ENCODE measurements at regions not wholly inside any gene's neighbourhood (a gene's known extent, or its start where the extent isn't known, plus 50 kb on each side); places are given as distances from the start of the nearest gene placed in this dataset.
A peak's percentile ranks its signal among the peaks of the same experiment; 100 is the strongest.

- H3K27me3 ChIP-seq (replicated peaks) = no peaks in the 10 kb centered on the region
- H3K36me3 ChIP-seq (replicated peaks) = no peaks in the 10 kb centered on the region
- no peak for DNase-seq
- TF ChIP-seq CTCF (IDR thresholded peaks at IDR 0.05; ENCODE audit: low read depth, low read length, missing control alignments) = no peak
- H3K27ac ChIP-seq = no peak overlapping the region
- in situ Hi-C loops (cut with HindIII; ENCODE audit: low pct_ligation_motif_present, low sequenced_read_pairs) = no loop called here
- no peak overlapping the region for H3K4me3 ChIP-seq (ENCODE audit: low read depth, low read length)
These were observed 82.7 kb upstream of the MAML3 start for GRCh38 chr4:140236654-140237169.

GRCh38 chr4:140234697-140235060 lies 80.7 kb upstream of the MAML3 start:
- no peak overlapping the region for H3K4me3 ChIP-seq (ENCODE audit: low read depth, low read length)
- in situ Hi-C loops (cut with HindIII; ENCODE audit: low pct_ligation_motif_present, low sequenced_read_pairs) = no loop called here
- H3K36me3 ChIP-seq (replicated peaks) = no peaks in the 10 kb centered on the region
- no peaks in the 10 kb centered on the region for H3K27me3 ChIP-seq (replicated peaks)
- TF ChIP-seq CTCF (IDR thresholded peaks at IDR 0.05; ENCODE audit: low read depth, low read length, missing control alignments) = no peak
- H3K27ac ChIP-seq = no peak overlapping the region
- DNase-seq = no peak

- TF ChIP-seq CTCF (IDR thresholded peaks at IDR 0.05; ENCODE audit: low read depth, low read length, missing control alignments) = peak; percentile 26
- H3K27ac ChIP-seq = no peak overlapping the region
These were observed 80.1 kb upstream of the MAML3 start for GRCh38 chr4:140233791-140234696.

GRCh38 chr4:140229881-140230280 lies 75.9 kb upstream of the MAML3 start:
- in situ Hi-C loops (cut with HindIII; ENCODE audit: low pct_ligation_motif_present, low sequenced_read_pairs) = no loop called here
- Histone ChIP-seq H3K27ac (no peak overlapping the region), H3K27me3 (replicated peaks) (no peaks in the 10 kb centered on the region), H3K4me3 (ENCODE audit: low read depth, low read length) (no peak overlapping the region), H3K36me3 (replicated peaks) (no peaks in the 10 kb centered on the region)
- DNase-seq = no peak
- TF ChIP-seq CTCF (IDR thresholded peaks at IDR 0.05; ENCODE audit: low read depth, low read length, missing control alignments) = no peak

More at GRCh38 chr4:140233791-140234696, 80.1 kb upstream of the MAML3 start:
- Histone ChIP-seq H3K27me3 (replicated peaks) (no peaks in the 10 kb centered on the region), H3K4me3 (ENCODE audit: low read depth, low read length) (no peak overlapping the region), H3K36me3 (replicated peaks) (no peaks in the 10 kb centered on the region)
- DNase-seq = peak; percentile 69
- in situ Hi-C loops (cut with HindIII; ENCODE audit: low pct_ligation_motif_present, low sequenced_read_pairs) = no loop called here

GRCh38 chr4:140227286-140227685 lies 73.3 kb upstream of the MAML3 start:
- in situ Hi-C loops (cut with HindIII; ENCODE audit: low pct_ligation_motif_present, low sequenced_read_pairs) = no loop called here
- H3K36me3 ChIP-seq (replicated peaks) = no peaks in the 10 kb centered on the region
- H3K27me3 ChIP-seq (replicated peaks) = no peaks in the 10 kb centered on the region
- H3K27ac ChIP-seq = no peak overlapping the region
- TF ChIP-seq CTCF (IDR thresholded peaks at IDR 0.05; ENCODE audit: low read depth, low read length, missing control alignments) = no peak
- no peak overlapping the region for H3K4me3 ChIP-seq (ENCODE audit: low read depth, low read length)
- no peak for DNase-seq

Measured in brain microvascular endothelial cell (primary cell).